Fibroblast of the aortic adventitia (primary cell): ENCODE measurements at regions not wholly inside any gene's neighbourhood (a gene's known extent, or its start where the extent isn't known, plus 50 kb on each side); places are given as distances from the start of the nearest gene placed in this dataset.
A peak's percentile ranks its signal among the peaks of the same experiment; 100 is the strongest.

Experiments used
- DNase-seq: peaks from one replicate; pipeline ENCODE4 v3.0.0-alpha.2; 2010; ENCODE audit warnings: low read depth
- H3K4me3 ChIP-seq: 2 replicates; pipeline ENCODE4 v1.5.1; 2011; ENCODE audit warnings: low read depth, mild to moderate bottlenecking, control low read depth, low read length, moderate library complexity
- TF ChIP-seq, protein P1 (sequence below): IDR thresholded peaks from 2 replicates; pipeline ENCODE4 v1.5.1; 2011; ENCODE audit warnings: mild to moderate bottlenecking, low read length, control low read depth, inconsistent platforms; ENCODE audit not compliant: insufficient read depth

DNA sequence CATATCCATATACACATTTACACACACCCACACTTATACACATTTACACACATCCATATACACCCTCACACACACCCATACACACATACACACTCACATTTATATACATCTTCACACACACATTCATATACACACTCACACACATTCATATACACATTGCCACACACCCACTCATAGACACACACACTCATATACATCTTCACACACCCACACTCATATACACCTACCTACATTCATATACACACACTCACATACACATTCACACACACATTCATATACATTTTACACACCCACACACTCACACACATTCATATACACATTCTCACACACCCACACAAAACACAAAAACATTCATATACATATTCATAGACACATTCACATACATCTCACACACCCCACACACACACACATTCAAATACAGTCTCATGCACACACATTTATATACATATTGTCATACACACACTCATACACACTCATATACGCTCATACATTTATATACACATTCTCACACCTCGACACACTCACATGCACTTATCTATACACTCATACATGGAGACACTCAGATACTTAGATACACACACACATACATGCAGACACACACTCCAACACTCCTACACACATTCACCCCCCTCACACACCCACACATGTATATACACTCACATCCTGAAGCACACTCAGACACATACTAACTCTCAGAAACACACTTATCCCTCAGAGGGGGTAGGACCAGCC, 82.1 kb downstream of the MRPL14 start:
- H3K4me3 ChIP-seq = no peak overlapping the region
- no peak for DNase-seq
- TF ChIP-seq, protein P1, sequence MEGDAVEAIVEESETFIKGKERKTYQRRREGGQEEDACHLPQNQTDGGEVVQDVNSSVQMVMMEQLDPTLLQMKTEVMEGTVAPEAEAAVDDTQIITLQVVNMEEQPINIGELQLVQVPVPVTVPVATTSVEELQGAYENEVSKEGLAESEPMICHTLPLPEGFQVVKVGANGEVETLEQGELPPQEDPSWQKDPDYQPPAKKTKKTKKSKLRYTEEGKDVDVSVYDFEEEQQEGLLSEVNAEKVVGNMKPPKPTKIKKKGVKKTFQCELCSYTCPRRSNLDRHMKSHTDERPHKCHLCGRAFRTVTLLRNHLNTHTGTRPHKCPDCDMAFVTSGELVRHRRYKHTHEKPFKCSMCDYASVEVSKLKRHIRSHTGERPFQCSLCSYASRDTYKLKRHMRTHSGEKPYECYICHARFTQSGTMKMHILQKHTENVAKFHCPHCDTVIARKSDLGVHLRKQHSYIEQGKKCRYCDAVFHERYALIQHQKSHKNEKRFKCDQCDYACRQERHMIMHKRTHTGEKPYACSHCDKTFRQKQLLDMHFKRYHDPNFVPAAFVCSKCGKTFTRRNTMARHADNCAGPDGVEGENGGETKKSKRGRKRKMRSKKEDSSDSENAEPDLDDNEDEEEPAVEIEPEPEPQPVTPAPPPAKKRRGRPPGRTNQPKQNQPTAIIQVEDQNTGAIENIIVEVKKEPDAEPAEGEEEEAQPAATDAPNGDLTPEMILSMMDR = no peak

DNA sequence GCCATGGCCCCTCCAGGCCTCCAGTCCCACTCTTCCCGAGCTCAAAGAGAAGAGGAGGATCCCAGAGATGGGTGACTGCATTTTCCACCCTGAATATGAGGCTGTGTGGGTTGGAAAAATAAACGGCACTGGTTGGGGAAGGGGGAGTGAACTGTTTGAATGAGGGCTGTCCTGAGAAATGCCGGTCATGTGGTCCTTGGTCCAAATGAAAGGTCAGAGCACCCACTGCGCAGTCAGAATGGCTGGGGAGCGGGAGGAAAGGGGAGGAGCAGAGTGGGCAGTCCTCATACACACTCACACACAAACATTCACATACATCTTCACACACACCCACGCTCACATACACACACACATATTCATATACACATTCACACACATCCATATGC, 83.1 kb downstream of the MRPL14 start:
- H3K4me3 ChIP-seq = no peak overlapping the region
- TF ChIP-seq, protein P1 = no peak
- no peak for DNase-seq

DNA sequence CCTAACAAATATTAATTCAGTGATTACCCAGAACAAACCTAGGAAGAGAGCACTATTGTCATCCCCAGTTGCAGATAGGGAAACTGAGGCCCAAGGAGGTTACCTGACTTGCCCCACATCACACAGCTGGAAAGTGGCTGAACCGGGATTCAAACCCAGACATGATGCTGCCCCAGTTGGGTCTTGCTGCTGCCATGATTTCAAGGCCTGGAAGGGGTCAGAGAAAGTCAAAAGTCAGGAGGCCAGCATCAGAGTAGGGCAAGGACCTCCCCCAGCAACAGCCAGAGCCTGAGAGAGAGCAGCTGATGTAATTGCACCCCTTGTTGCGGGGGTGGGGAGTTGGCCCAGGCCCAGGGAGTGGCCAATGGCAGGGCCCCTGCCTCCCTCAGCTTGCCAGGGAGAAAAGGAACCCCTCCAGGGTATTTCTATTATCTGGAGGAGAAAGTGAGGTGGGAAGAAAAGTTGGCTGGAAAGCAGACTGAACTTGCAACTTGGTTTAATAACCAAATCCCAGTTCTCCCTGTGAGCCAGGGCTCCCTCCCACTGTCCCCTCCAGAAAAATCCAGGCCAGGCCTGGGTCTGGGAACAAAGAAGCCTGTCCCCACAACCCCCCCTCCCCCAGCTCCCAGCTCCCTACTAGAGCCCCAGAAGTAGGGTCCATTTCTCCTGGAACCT, 83.6 kb downstream of the MRPL14 start:
- DNase-seq = peak; percentile 83
- no peak overlapping the region for H3K4me3 ChIP-seq
- TF ChIP-seq, protein P1 = no peak

DNA sequence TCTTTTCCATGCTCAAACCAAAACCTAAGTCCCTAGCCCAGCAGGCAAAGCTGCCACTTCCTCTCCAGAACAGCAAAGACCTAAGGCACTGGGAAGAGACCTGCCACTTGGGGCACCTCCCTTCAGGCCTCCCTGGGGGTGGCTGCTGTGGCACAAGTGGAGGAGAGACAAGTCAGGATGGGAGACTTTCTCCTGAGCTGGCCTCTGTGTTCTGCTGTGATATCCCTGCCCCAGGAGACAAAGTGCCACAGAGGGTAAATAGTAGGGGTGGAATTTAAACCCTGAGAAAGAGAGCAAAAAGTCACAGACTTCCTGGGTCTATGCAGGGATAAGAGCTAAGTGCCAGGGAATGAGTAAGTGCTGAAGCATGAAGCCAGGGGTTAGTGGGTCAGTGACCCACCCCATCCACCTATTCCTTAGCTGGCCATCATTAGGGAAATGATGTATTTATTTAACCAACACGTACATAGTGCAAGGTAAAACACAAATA, 84.2 kb downstream of the MRPL14 start:
- TF ChIP-seq, protein P1 = no peak
- no peak overlapping the region for H3K4me3 ChIP-seq
- DNase-seq = peak; percentile 55

- no peak overlapping the region for H3K4me3 ChIP-seq
- DNase-seq = no peak
- TF ChIP-seq, protein P1 = no peak
These were observed 84.8 kb downstream of the MRPL14 start for GRCh38 chr6:44042261-44042988.

DNA sequence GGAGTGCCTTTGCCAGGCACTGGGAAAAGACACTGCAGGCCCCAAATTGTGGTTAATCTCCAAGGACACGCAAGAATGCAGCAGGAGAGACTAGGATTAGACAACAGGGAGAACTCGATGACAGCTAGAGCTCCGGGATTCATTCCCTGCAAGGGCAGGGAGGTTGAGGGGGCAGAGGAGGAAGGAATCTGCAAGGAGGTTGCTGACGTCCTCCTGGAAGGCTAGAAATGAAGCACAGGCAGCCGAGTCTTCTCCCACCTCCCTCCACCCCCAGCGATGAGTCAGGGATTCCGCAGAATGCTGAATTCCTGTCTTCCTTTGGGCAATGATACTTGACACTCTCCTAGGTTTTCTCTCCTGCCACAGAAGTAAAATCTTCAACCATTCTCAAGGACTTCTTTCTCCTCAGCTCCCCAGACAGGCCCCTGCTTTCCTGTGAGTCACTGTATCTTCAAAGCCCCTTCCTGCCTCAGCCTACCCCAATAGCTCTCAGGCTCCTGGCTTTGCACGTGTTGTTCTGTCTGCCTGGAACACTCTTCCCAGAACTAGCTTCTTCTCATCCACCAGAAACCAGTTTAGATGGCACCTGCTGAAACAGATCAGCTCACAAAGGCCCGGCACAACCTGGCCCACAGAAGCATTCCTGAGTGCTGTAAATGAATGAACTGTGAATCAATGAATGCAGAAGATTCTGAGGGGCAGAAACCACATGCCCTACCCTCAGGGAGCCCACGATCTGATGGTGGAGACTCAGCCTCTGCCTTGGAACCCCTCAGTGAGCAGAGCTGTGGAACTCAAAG, 85.6 kb downstream of the MRPL14 start:
- no peak overlapping the region for H3K4me3 ChIP-seq
- peak; percentile 97 for DNase-seq
- TF ChIP-seq, protein P1 = no peak
